ENCODE measurements at regions not wholly inside any gene's neighbourhood (a gene's known extent, or its start where the extent isn't known, plus 50 kb on each side); places are given as distances from the start of the nearest gene placed in this dataset.

- TF ChIP-seq, protein P1, sequence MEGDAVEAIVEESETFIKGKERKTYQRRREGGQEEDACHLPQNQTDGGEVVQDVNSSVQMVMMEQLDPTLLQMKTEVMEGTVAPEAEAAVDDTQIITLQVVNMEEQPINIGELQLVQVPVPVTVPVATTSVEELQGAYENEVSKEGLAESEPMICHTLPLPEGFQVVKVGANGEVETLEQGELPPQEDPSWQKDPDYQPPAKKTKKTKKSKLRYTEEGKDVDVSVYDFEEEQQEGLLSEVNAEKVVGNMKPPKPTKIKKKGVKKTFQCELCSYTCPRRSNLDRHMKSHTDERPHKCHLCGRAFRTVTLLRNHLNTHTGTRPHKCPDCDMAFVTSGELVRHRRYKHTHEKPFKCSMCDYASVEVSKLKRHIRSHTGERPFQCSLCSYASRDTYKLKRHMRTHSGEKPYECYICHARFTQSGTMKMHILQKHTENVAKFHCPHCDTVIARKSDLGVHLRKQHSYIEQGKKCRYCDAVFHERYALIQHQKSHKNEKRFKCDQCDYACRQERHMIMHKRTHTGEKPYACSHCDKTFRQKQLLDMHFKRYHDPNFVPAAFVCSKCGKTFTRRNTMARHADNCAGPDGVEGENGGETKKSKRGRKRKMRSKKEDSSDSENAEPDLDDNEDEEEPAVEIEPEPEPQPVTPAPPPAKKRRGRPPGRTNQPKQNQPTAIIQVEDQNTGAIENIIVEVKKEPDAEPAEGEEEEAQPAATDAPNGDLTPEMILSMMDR (IDR thresholded peaks at IDR 0.05): no peak
- no peak for TF ChIP-seq POLR2A (IDR thresholded peaks at IDR 0.05)
Observed at GRCh38 chr13:76379341-76380105, 506.7 kb downstream of the KCTD12 start.

All from ovary (tissue), 3 donors.